ENCODE measurements at regions not wholly inside any gene's neighbourhood (a gene's known extent, or its start where the extent isn't known, plus 50 kb on each side); places are given as distances from the start of the nearest gene placed in this dataset.

DNA sequence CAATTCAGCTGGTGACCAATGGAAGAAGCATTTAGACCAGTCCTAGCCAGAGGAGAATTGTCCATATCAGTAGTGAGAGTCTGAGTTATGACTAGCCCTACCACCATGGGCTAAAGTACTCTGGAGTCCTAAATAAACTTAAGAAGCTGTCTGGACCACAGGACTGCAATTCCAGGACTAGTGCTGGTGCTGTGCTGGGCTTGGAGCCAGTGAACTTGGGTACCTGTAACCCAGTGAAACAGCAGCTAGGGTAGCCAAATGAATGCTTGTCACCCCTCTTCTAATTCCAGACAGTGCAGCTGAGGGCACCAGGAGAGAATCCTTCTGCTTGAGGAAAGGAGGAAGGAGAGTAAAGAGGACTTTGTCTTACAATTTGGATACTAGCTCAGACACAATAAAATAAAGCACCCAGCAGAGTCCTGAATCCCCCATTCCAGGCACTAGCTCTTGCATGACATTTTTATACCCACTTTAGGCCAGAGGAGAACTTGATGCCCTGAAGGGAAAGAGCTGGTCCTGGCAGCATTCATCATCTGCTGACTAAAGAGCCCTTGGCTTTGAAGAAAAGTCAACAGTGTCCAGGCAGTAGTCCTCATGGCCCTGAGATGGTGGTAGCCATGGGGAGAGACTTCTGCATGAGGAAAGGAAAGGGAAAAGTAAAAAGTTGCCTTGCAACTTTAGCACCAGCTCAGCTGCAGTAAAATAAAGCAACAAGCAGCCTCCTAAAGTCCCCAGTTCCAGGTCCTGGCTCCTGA lies 2675.7 kb downstream of the PCDH7 start:
- Histone ChIP-seq H3K9me3 (ENCODE audit: control insufficient read depth, insufficient read depth, low read length) (0 out of 2 replicates have a peak, but pooled peaks cover 2% of the 10 kb centered on the region), H3K4me1 (ENCODE audit: insufficient read depth, low read length) (no peaks in the 10 kb centered on the region), H3K9ac (ENCODE audit: low read depth, low read length) (no peak overlapping the region), H3K36me3 (ENCODE audit: insufficient read depth, low read length) (no peaks in the 10 kb centered on the region)

DNA sequence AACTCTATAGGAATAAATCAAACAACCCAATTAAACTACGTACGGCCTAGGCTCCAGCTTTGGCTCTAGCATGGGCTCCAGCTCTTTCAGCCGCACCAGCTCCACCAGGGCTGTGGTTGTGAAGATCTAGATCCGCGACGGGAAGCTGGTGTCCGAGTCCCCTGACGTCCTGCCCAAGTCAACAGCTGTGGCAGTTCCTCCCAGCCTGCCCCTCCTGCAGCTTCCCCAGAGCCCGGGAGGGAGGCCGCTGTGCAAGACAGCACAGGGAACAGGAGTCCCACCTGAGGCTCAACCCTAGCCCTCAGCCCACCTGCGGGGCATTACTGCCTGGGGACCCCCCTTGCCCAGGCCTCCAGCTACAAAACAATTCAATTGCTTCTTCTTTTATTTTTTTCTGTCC lies 2680.3 kb downstream of the PCDH7 start:
- 0 out of 2 replicates have a peak, but pooled peaks cover 2% of the 10 kb centered on the region for H3K9me3 ChIP-seq (ENCODE audit: control insufficient read depth, insufficient read depth, low read length)
- H3K36me3 ChIP-seq (ENCODE audit: insufficient read depth, low read length) = no peaks in the 10 kb centered on the region
- H3K4me1 ChIP-seq (ENCODE audit: insufficient read depth, low read length) = no peaks in the 10 kb centered on the region
- H3K9ac ChIP-seq (ENCODE audit: low read depth, low read length) = no peak overlapping the region

DNA sequence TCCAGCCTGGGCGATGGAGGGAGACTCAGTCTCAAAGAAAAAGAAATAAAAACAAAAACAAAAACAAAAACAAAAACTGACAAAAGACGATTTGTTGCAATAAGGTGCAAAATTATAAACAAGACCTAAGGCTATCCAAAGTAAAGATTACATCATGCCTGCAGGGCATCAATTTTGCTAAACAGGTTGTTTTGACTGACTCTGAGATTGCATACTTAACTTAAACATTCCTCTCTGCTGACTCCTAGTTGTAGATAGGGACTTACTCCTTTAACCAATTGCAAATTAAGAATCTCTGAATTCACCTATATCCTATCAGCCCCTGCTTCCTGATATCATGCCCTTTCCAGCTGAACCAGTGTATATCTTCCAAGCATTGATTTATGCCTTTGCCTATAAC lies 2687.3 kb downstream of the PCDH7 start:
- Histone ChIP-seq H3K4me1 (ENCODE audit: insufficient read depth, low read length) (no peaks in the 10 kb centered on the region), H3K9ac (ENCODE audit: low read depth, low read length) (no peak overlapping the region), H3K9me3 (ENCODE audit: control insufficient read depth, insufficient read depth, low read length) (no peaks in the 10 kb centered on the region; the same call in 1 of the 2 replicates), H3K36me3 (ENCODE audit: insufficient read depth, low read length) (no peaks in the 10 kb centered on the region)

DNA sequence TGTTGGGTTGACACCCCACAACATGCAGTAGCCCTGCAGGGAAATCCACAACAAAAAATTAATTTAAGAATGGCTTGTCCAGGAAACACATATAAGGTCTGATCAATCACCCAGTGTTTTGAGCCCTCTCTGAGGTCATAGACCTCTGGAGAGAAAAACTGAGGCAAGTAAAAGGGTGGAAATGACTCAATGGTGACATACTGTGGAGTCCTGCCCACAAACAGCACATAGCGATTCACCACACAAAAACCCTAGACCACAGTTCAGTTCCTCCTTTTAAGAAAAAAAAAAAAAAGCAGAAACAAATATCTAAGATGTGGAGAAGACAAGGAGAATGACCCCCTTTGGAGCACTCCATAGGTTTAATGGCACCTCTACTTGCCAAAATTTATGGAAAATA lies 2691.0 kb downstream of the PCDH7 start:
- peaks cover 8% of the 10 kb centered on the region; the same call in 1 of the 2 replicates for H3K9me3 ChIP-seq (ENCODE audit: control insufficient read depth, insufficient read depth, low read length)
- no peaks in the 10 kb centered on the region for H3K36me3 ChIP-seq (ENCODE audit: insufficient read depth, low read length)
- no peak overlapping the region for H3K9ac ChIP-seq (ENCODE audit: low read depth, low read length)
- H3K4me1 ChIP-seq (ENCODE audit: insufficient read depth, low read length) = no peaks in the 10 kb centered on the region

DNA sequence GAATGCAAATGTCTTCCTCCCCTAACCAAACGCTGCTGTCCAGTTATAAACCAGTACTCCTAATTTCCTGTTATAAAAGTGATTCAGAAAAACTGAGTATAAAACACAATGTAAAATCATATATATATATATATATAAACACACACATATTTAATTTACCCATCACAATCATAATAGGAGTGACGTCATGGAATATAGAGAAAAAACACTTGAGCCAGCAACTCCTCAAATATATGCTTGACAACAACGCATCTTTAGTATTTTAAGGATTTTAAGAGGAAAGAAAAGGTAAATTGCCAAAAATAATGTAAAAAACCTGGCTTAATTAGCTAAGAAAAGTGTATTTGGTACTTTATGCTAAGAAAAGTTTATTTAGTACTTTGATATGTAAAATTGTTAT lies 2701.7 kb downstream of the PCDH7 start:
- no peaks in the 10 kb centered on the region for H3K4me1 ChIP-seq (ENCODE audit: insufficient read depth, low read length)
- H3K9ac ChIP-seq (ENCODE audit: low read depth, low read length) = no peak overlapping the region
- H3K9me3 ChIP-seq (ENCODE audit: control insufficient read depth, insufficient read depth, low read length) = no peaks in the 10 kb centered on the region
- H3K36me3 ChIP-seq (ENCODE audit: insufficient read depth, low read length) = no peaks in the 10 kb centered on the region

DNA sequence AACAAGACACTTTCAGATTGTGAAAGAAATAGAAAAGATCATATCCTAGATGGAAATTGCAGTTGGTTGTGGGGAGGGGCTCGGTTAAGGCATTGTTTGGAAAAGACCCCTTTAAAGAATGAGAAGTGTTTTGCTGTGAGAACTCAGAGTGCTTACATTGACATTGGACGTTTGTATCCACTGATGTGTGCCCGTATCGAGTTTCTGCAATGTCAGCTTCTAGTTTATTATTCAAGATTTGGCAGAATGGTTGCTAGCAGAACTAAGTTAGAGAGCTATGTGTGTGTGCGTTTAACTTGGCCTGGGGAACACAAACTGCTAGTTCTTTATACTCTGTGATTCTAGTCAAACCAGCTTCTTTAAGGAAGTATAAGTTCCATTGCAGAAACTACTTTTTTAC lies 2702.5 kb downstream of the PCDH7 start:
- no peaks in the 10 kb centered on the region for H3K36me3 ChIP-seq (ENCODE audit: insufficient read depth, low read length)
- H3K4me1 ChIP-seq (ENCODE audit: insufficient read depth, low read length) = no peaks in the 10 kb centered on the region
- no peaks in the 10 kb centered on the region for H3K9me3 ChIP-seq (ENCODE audit: control insufficient read depth, insufficient read depth, low read length)
- no peak overlapping the region for H3K9ac ChIP-seq (ENCODE audit: low read depth, low read length)

DNA sequence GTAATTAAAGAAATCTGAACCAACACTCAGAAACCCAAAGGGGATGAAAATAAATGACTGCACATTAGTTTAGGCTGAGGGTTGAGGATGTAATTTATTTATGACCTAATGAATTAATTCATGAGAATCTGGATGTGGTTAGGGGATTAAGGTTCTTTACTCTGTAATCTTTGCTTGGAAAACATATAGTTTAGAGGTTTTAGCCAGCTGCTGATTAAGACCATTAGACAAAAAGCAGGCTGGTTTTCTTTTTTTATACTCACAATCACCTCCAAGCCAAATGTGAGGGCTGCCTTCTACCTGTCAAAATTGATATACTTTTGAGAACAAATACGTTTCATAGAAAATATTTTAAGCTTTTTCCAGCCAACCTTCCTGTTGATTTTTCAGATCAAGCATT lies 2705.8 kb downstream of the PCDH7 start:
- H3K36me3 ChIP-seq (ENCODE audit: insufficient read depth, low read length) = no peaks in the 10 kb centered on the region
- no peak overlapping the region for H3K9ac ChIP-seq (ENCODE audit: low read depth, low read length)
- H3K9me3 ChIP-seq (ENCODE audit: control insufficient read depth, insufficient read depth, low read length) = no peaks in the 10 kb centered on the region
- H3K4me1 ChIP-seq (ENCODE audit: insufficient read depth, low read length) = no peaks in the 10 kb centered on the region

DNA sequence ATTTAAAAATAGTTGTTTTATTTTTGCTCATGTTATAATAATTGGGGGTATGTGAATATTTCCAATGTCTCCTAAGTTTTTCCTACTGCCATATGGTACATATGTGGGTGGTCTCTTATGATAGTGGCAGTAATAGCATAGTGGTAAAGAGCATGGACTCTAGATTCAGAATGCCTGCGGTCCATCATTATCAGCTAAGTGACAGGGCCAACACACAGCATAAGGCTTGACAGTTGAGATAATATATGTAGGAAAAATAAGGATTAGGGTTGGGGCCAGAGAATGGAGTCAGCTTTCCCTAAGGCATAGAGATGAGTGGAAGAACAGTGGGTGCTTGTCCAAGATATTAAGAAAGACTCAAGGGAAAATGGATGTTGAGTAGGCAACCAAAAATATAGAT lies 2707.5 kb downstream of the PCDH7 start:
- H3K9me3 ChIP-seq (ENCODE audit: control insufficient read depth, insufficient read depth, low read length) = no peaks in the 10 kb centered on the region
- no peak overlapping the region for H3K9ac ChIP-seq (ENCODE audit: low read depth, low read length)
- H3K4me1 ChIP-seq (ENCODE audit: insufficient read depth, low read length) = no peaks in the 10 kb centered on the region
- H3K36me3 ChIP-seq (ENCODE audit: insufficient read depth, low read length) = no peaks in the 10 kb centered on the region

DNA sequence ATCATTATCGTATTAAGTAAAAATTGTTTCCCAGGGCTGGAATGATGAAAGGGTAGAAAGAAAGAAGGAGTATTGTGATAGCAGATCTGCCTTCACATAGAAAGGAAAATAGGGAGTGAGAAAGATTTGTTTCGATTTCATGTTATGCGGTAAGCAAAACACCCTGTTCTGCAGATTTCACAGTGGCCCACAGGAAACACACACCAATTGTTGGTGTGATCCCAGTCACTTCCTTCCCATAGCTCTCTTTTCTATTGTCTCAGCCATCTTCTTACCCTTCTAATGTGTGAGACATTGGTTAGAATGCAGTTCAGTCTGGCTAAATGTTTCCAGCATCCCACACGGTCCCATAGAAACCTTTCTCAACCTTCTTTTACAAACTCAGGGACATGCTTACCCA lies 2709.8 kb downstream of the PCDH7 start:
- Histone ChIP-seq H3K36me3 (ENCODE audit: insufficient read depth, low read length) (no peaks in the 10 kb centered on the region), H3K9me3 (ENCODE audit: control insufficient read depth, insufficient read depth, low read length) (no peaks in the 10 kb centered on the region), H3K4me1 (ENCODE audit: insufficient read depth, low read length) (no peaks in the 10 kb centered on the region)

DNA sequence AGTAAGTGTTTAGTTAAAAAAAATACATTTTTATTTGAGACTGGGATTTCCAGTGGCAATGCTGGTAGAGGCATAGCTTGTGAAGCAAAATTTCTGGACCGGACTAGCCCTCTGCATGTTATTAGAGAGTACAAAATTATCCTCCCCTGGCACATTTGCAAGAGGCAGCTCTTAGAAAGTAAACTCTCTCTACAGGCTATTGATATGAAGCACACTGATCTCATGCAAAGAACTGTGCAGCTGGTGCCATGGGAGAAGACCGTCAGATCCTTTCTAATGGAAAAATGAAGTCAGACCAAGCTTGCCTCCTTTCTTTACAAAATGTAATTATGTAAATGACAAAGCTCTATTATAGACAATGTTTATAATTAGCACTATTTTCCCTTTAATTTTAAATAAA lies 2717.2 kb downstream of the PCDH7 start:
- Histone ChIP-seq H3K9ac (ENCODE audit: low read depth, low read length) (no peak overlapping the region), H3K9me3 (ENCODE audit: control insufficient read depth, insufficient read depth, low read length) (no peaks in the 10 kb centered on the region), H3K4me1 (ENCODE audit: insufficient read depth, low read length) (no peaks in the 10 kb centered on the region), H3K36me3 (ENCODE audit: insufficient read depth, low read length) (no peaks in the 10 kb centered on the region)

More for the DNA sequence above, 2709.8 kb downstream of the PCDH7 start:
- H3K9ac ChIP-seq (ENCODE audit: low read depth, low read length) = no peak overlapping the region

DNA sequence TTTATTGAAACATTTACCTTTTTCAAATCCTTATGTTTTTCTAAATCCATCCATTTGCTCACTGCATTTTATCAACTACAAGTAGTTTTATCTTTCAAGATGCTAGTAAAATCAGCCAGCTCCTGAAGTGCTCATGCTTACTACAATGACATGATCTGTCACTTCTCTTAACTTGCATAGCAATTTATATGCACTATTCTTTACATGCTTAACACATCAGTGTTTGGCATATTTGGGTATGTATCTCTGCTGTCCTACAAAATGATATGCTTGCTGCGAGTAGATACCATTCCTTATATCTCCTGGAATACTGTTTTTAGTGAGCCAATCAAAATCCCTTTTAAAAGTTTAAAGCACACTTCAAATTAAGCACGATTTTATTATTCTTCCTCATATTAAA lies 2726.8 kb downstream of the PCDH7 start:
- Histone ChIP-seq H3K9ac (ENCODE audit: low read depth, low read length) (no peak overlapping the region), H3K9me3 (ENCODE audit: control insufficient read depth, insufficient read depth, low read length) (no peaks in the 10 kb centered on the region), H3K4me1 (ENCODE audit: insufficient read depth, low read length) (peaks cover 3% of the 10 kb centered on the region; the same call in 1 of the 2 replicates), H3K36me3 (ENCODE audit: insufficient read depth, low read length) (no peaks in the 10 kb centered on the region)

DNA sequence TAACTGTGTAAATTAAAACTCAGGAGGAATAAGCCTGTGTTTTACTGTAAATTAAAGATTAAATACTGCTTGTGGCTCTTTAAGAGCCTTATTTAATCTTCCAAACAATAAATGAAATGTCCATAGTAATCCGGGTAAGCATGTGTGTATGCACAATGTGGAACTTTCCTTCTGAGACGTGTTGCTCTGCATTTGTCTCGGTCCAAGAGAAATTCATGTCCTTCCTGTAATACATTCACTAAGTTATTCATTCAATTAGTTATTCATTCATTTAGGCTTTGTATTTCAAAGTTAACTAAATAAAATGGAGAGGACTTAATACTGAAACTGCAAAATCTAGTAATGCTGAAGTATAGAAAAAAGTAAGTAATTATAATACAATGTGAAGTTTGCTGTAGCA lies 2728.8 kb downstream of the PCDH7 start:
- H3K9ac ChIP-seq (ENCODE audit: low read depth, low read length) = no peak overlapping the region
- H3K9me3 ChIP-seq (ENCODE audit: control insufficient read depth, insufficient read depth, low read length) = no peaks in the 10 kb centered on the region
- H3K36me3 ChIP-seq (ENCODE audit: insufficient read depth, low read length) = no peaks in the 10 kb centered on the region
- peaks cover 3% of the 10 kb centered on the region; the same call in 1 of the 2 replicates for H3K4me1 ChIP-seq (ENCODE audit: insufficient read depth, low read length)

DNA sequence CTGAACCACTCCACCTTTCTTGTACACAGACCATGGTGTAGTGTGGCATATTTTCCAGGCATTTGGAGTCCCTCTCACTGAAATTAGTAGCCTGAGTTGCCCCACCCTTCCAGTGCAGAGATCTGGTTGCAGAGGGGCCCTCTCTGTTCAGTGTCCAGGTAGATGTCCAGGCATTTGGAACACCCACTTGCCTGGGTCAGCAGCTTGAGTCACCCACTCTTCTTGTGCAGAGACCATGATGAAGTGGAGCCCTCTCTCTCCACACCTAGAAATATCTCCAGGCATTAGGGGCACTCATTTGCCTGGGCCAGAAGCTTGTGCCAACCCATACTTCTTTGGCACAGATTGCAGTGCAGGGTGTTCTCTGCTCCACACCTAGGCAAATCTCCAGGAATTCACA lies 2733.3 kb downstream of the PCDH7 start:
- H3K36me3 ChIP-seq (ENCODE audit: insufficient read depth, low read length) = no peaks in the 10 kb centered on the region
- peaks cover 3% of the 10 kb centered on the region; the same call in 1 of the 2 replicates for H3K4me1 ChIP-seq (ENCODE audit: insufficient read depth, low read length)
- H3K9me3 ChIP-seq (ENCODE audit: control insufficient read depth, insufficient read depth, low read length) = no peaks in the 10 kb centered on the region

DNA sequence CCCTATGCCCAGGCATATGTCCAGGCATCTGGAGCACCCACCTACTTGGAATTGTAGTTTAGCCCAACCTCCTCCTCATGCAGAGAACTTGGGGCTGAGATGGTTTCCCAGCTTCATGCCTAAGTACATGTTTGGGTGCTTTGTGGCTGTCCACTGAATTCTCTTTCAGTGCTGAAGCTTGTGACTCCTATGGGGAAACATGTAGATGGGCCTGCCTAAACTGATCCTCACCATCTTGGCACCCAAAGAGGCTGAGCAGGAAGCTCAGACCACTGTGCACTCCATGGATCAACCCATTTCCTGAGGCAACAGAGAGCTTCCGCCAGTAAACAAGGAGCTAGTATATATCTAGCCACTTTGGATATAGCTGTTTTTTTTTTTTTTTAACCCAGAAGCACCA lies 2733.7 kb downstream of the PCDH7 start:
- H3K9me3 ChIP-seq (ENCODE audit: control insufficient read depth, insufficient read depth, low read length) = no peaks in the 10 kb centered on the region
- no peaks in the 10 kb centered on the region for H3K36me3 ChIP-seq (ENCODE audit: insufficient read depth, low read length)
- H3K4me1 ChIP-seq (ENCODE audit: insufficient read depth, low read length) = no peaks in the 10 kb centered on the region; the same call in 1 of the 2 replicates
- no peak overlapping the region for H3K9ac ChIP-seq (ENCODE audit: low read depth, low read length)

More for the DNA sequence above, 2733.3 kb downstream of the PCDH7 start:
- no peak overlapping the region for H3K9ac ChIP-seq (ENCODE audit: low read depth, low read length)

DNA sequence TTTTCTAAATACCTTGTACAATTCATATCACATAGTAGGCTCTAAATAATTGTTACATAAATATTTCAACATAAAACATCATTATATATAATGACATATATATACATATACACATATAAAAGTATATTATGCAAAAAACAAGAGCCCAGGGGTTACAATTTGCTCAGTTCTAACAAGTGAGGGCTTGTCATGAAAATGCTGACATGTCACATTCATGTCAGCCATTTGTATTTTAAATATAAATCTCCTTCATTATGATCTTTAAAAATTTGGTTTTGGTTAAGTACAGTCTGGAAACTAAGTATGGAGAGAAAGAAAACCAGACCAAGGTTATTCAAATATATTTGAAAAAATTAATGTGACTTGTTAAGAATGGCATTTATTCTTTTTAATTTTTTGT lies 2745.4 kb downstream of the PCDH7 start:
- Histone ChIP-seq H3K9ac (ENCODE audit: low read depth, low read length) (no peak overlapping the region), H3K36me3 (ENCODE audit: insufficient read depth, low read length) (no peaks in the 10 kb centered on the region), H3K9me3 (ENCODE audit: control insufficient read depth, insufficient read depth, low read length) (no peaks in the 10 kb centered on the region), H3K4me1 (ENCODE audit: insufficient read depth, low read length) (no peaks in the 10 kb centered on the region)

All from ES-I3 (cell line).